Transverse colon (tissue), 4 donors: ENCODE measurements at regions not wholly inside any gene's neighbourhood (a gene's known extent, or its start where the extent isn't known, plus 50 kb on each side); places are given as distances from the start of the nearest gene placed in this dataset.

Experiments
- DNase-seq: peaks from one replicate; pipeline ENCODE4 v3.0.0-alpha.2; 2019
- H3K27ac ChIP-seq, 4 donors: fragments of 200-600 bp; sonication (generic); 2 replicates each; pipeline ENCODE4 v1.5.1; 2016 to 2018; ENCODE audit warnings: inconsistent platforms in 4 of 4
- H3K27me3 ChIP-seq: fragments of 200-600 bp; sonication (generic); 2 replicates; pipeline ENCODE4 v1.5.1; 2017; ENCODE audit warnings: inconsistent platforms
- H3K36me3 ChIP-seq, 4 donors: fragments of 200-600 bp; sonication (generic); 2 replicates each; pipeline ENCODE4 v1.5.1; 2017 to 2019; ENCODE audit warnings: inconsistent platforms in 4 of 4
- H3K4me1 ChIP-seq, 4 donors: fragments of 200-600 bp; sonication (generic); 2 replicates each; pipeline ENCODE4 v1.5.1; 2017 to 2020; ENCODE audit warnings: inconsistent platforms in 4 of 4
- H3K4me3 ChIP-seq, 4 donors: fragments of 200-600 bp; sonication (generic); 1 replicate in 1 of 4; 2 replicates in 3 of 4; pipeline versions ENCODE4 v1.5.1 to v1.6.1; 2017 to 2019; ENCODE audit warnings: inconsistent platforms in 4 of 4
- H3K9me3 ChIP-seq, 2 donors: fragments of 200-600 bp; sonication (generic); 2 replicates each; pipeline ENCODE4 v1.5.1; 2017 to 2019; ENCODE audit warnings: inconsistent platforms in 2 of 2
- EP300 ChIP-seq: sonication (generic); formaldehyde crosslinking; IDR thresholded peaks from one replicate; pipeline ENCODE4 v1.6.1; 2017; ENCODE audit warnings: antibody characterized with exemption, low read depth
- POLR2A ChIP-seq: fragments of 450-650 bp; IDR thresholded peaks from one replicate; pipeline ENCODE4 v1.6.1; 2016; ENCODE audit warnings: antibody characterized with exemption, mild to moderate bottlenecking, moderate library complexity
- POLR2AphosphoS5 ChIP-seq, 3 donors: sonication (generic); formaldehyde crosslinking; IDR thresholded peaks; one replicate each; pipeline ENCODE4 v1.6.1; 2016; ENCODE audit warnings: antibody characterized with exemption in 3 of 3
- WGBS, 2 donors: methylation state at CpG; one replicate each; pipeline ENCODE4 v1.1.5; 2018; ENCODE audit warnings: low coverage in 1 of 2; 5-methylcytosine and 5-hydroxymethylcytosine counted together
- in situ Hi-C, 4 donors: fragments of 200-750 bp; cut with MboI; loops; one replicate each; pipeline versions ENCODE4 v1.15.0 to v1.15.1; 2017; ENCODE audit warnings: low sequenced_read_pairs in 3 of 4, low pct_ligation_motif_present in 1 of 4, low pct_unique_long_range_greater_than_20kb in 1 of 4
- intact Hi-C: fragments of 100-400 bp; cut with DNase I; formaldehyde crosslinking; loops from one replicate; pipeline ENCODE4 v1.15.1; 2023; ENCODE audit warnings: low total_unique reads
- TF ChIP-seq, protein P1 (sequence below), 5 experiments: fragments of 200-600 bp in 3 of 5; fragments of 450-650 bp in 2 of 5; sonication (generic) in 3 of 5; IDR thresholded peaks; 1 replicate in 2 of 5; 2 replicates in 3 of 5; pipeline ENCODE4 v1.5.1; 2016 to 2017; ENCODE audit warnings: antibody characterized with exemption in 5 of 5, inconsistent platforms in 3 of 5, mild to moderate bottlenecking in 2 of 5, moderate library complexity in 1 of 5

DNA sequence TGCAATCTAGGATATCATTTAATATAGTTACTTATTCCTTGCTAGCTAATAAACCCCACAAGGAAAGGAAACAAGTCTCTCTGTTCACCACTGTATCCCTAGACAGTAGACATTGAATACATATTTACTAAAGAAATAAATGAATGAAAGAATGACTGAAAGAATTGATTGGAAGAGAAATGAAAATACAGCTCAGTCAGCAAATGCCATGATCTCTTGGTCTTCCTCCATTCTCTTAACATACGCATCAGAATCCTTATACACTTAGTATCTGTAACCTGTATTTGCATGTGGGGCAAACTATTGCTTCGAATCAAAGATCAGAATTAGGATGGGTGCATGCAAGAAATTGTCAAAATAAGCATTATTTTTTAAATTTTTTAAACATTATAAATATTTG is 500.8 kb upstream of the ADGRL2 start:
- WGBS, 2 donors = 85 to 86% methylated on average over 2 of the region's 2 CpGs

DNA sequence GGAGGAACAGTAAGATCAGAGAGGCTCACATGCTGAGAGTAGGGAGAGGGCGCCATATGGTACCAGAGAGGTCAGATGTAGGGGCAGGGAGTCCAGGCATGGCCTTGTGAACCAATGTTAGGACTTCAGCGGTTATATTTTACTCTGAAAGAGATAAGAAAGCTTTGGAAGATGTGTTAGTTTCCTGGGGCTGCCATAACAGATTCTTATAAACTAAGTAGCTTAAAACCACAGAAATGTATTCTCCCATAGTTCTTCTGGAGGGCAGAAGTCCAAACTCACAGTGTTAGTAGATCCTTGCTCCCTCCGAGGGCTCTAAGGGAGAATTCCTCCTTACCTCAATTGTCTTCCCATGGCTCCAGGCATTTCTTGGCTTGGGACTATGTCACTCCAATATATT is 502.5 kb upstream of the ADGRL2 start:
- DNase-seq = no peak
- Histone ChIP-seq H3K4me3 (no peak overlapping the region), H3K27me3 (no peaks in the 10 kb centered on the region), H3K9me3 (no peaks in the 10 kb centered on the region), H3K36me3 (no peaks in the 10 kb centered on the region), H3K27ac (no peak overlapping the region), H3K4me1 (no peaks in the 10 kb centered on the region)
- in situ Hi-C loops = no loop called here
- intact Hi-C loops = no loop called here
- TF ChIP-seq EP300 (no peak), POLR2AphosphoS5 (IDR thresholded peaks at IDR 0.05) (no peak), POLR2A (no peak)
- TF ChIP-seq, protein P1, sequence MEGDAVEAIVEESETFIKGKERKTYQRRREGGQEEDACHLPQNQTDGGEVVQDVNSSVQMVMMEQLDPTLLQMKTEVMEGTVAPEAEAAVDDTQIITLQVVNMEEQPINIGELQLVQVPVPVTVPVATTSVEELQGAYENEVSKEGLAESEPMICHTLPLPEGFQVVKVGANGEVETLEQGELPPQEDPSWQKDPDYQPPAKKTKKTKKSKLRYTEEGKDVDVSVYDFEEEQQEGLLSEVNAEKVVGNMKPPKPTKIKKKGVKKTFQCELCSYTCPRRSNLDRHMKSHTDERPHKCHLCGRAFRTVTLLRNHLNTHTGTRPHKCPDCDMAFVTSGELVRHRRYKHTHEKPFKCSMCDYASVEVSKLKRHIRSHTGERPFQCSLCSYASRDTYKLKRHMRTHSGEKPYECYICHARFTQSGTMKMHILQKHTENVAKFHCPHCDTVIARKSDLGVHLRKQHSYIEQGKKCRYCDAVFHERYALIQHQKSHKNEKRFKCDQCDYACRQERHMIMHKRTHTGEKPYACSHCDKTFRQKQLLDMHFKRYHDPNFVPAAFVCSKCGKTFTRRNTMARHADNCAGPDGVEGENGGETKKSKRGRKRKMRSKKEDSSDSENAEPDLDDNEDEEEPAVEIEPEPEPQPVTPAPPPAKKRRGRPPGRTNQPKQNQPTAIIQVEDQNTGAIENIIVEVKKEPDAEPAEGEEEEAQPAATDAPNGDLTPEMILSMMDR (IDR thresholded peaks at IDR 0.05) = no peak
- 77 to 85% methylated on average over 2 to 3 of the region's 3 CpGs for WGBS, 2 donors

More for the DNA sequence above, 500.8 kb upstream of the ADGRL2 start:
- Histone ChIP-seq H3K36me3 (no peaks in the 10 kb centered on the region), H3K27ac (no peak overlapping the region), H3K9me3 (no peaks in the 10 kb centered on the region), H3K27me3 (no peaks in the 10 kb centered on the region), H3K4me3 (no peak overlapping the region), H3K4me1 (no peaks in the 10 kb centered on the region)
- in situ Hi-C loops (no loop called here), intact Hi-C loops (no loop called here)
- DNase-seq = no peak
- TF ChIP-seq POLR2AphosphoS5 (IDR thresholded peaks at IDR 0.05) = no peak
- no peak for TF ChIP-seq EP300
- no peak for TF ChIP-seq POLR2A
- TF ChIP-seq, protein P1 (IDR thresholded peaks at IDR 0.05) = no peak

DNA sequence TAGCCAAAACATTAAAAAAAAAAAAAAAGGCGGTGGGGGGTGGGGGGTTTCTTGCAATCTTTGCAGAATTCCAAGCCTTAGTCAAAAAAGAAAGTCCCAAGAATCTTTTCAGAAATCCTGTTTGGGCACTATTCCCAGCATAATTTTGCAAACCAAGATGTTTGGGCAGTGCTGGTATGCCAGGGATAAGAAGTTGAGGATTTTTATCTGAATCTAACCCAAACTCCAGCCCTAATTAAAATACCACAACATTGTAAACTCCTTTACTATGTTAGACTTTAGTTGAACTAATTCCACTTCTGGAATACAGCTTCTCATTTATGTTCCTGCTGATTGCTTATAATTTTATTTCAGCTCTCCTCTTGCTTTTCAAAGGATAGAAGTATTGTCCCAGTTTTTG is 504.1 kb upstream of the ADGRL2 start:
- no peak overlapping the region for H3K27ac ChIP-seq
- TF ChIP-seq EP300 = no peak
- TF ChIP-seq, protein P1 (IDR thresholded peaks at IDR 0.05) = no peak
- no peak for TF ChIP-seq POLR2A
- TF ChIP-seq POLR2AphosphoS5 (IDR thresholded peaks at IDR 0.05) = no peak
- no peaks in the 10 kb centered on the region for H3K4me1 ChIP-seq
- H3K27me3 ChIP-seq = no peaks in the 10 kb centered on the region
- no peaks in the 10 kb centered on the region for H3K9me3 ChIP-seq
- DNase-seq = no peak
- 14 to 29% methylated on average over 1 of the region's 1 CpG for WGBS, 2 donors
- no peaks in the 10 kb centered on the region for H3K36me3 ChIP-seq
- H3K4me3 ChIP-seq = no peak overlapping the region
- intact Hi-C loops (no loop called here), in situ Hi-C loops (no loop called here)

DNA sequence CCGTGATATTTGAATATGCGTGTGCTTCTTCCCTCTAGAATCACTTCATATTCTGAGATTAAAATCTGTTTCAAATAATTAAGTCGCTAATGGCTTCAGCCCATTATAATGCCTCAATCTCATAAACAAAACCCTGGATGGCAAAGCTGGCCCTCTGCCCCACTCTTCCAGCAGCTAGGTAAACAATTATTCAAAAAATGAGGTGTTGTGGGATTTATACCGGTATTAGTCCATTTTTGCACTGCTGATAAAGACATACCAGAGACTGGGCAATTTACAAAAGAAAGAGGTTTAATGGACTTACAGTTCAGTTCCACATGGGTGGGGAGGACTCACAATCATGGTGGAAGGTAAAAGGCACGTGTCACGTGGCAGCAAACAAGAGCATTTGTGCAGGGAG is 510.4 kb upstream of the ADGRL2 start:
- no peaks in the 10 kb centered on the region for H3K4me1 ChIP-seq
- in situ Hi-C loops (no loop called here), intact Hi-C loops (no loop called here)
- no peaks in the 10 kb centered on the region for H3K36me3 ChIP-seq
- no peaks in the 10 kb centered on the region for H3K27me3 ChIP-seq
- WGBS, 2 donors = 81 to 95% methylated on average over 3 to 6 of the region's 6 CpGs
- no peaks in the 10 kb centered on the region for H3K9me3 ChIP-seq
- H3K27ac ChIP-seq = no peak overlapping the region
- DNase-seq = no peak
- no peak for TF ChIP-seq POLR2A
- TF ChIP-seq POLR2AphosphoS5 (IDR thresholded peaks at IDR 0.05) = no peak
- TF ChIP-seq, protein P1 (IDR thresholded peaks at IDR 0.05) = no peak
- no peak for TF ChIP-seq EP300
- no peak overlapping the region for H3K4me3 ChIP-seq
